GM12891 (cell line): ENCODE measurements at regions not wholly inside any gene's neighbourhood (a gene's known extent, or its start where the extent isn't known, plus 50 kb on each side); places are given as distances from the start of the nearest gene placed in this dataset.

Source experiments
- POLR2A ChIP-seq: IDR thresholded peaks from 2 replicates; pipeline ENCODE4 v1.6.1; 2011; ENCODE audit warnings: low read depth, low read length, control low read depth
- POLR2AphosphoS5 ChIP-seq: IDR thresholded peaks from 2 replicates; pipeline ENCODE4 v1.6.1; 2011; ENCODE audit warnings: low read depth, low read length, control low read depth
- POU2F2 ChIP-seq: IDR thresholded peaks from 2 replicates; pipeline ENCODE4 v1.6.1; 2011; ENCODE audit warnings: low read depth, mild to moderate bottlenecking, control low read depth, low read length, moderate library complexity
- TAF1 ChIP-seq: IDR thresholded peaks from 2 replicates; pipeline ENCODE4 v1.6.1; 2011; ENCODE audit warnings: low read depth, low read length, control low read depth

DNA sequence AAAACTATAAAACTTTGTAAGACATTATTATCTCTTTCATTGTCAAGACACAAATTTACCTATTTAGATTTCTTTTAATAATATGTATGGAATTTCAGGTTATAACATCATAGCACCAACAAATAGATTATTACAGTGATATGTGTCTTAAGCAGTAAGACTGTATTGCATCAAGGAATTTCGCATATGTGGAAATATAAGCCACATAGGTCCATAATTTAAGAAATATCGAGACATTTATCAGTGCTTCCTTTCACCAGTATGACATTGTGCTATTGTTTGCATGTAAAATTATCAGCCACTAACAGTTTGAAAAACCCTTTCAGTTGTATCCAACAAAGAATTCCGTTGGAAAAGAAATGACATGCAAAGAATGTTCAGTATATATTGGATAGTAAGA lies 186.7 kb upstream of the RASA1 start:
- TF ChIP-seq POLR2A (no peak), POU2F2 (no peak), TAF1 (no peak), POLR2AphosphoS5 (no peak)
